ENCODE measurements at regions not wholly inside any gene's neighbourhood (a gene's known extent, or its start where the extent isn't known, plus 50 kb on each side); places are given as distances from the start of the nearest gene placed in this dataset.

GRCh38 chr15:47410247-47410646 lies 307.1 kb upstream of the SEMA6D start:
- Histone ChIP-seq H3K9me2 (ENCODE audit: insufficient read depth, low read length) (no peaks in the 10 kb centered on the region), H3K4me1 (ENCODE audit: insufficient read depth, low read length, poor library complexity, severe bottlenecking) (no peaks in the 10 kb centered on the region), H3K4me2 (ENCODE audit: low read length) (no peak overlapping the region), H3K4me3 (ENCODE audit: low read depth, low read length, poor library complexity, severe bottlenecking) (no peak overlapping the region), H3K79me2 (ENCODE audit: insufficient read depth, low read depth, low read length) (no peaks in the 10 kb centered on the region), H3K36me3 (ENCODE audit: insufficient read depth, low read length) (no peaks in the 10 kb centered on the region), H3K27ac (ENCODE audit: low read depth, low read length, poor library complexity, severe bottlenecking) (no peak overlapping the region), H4K20me1 (ENCODE audit: insufficient read depth, low read length) (no peaks in the 10 kb centered on the region), H2AFZ (ENCODE audit: low read length) (no peak overlapping the region), H3K9me3 (ENCODE audit: low read length) (no peaks in the 10 kb centered on the region)
- no TSS peak for BruUV-seq (replicated peaks)
- TF ChIP-seq CTCF (conservative IDR thresholded peaks at IDR 0.05; ENCODE audit: low read length) (no peak), EZH2phosphoT487 (IDR thresholded peaks at IDR 0.05; ENCODE audit: borderline replicate concordance, low read depth, low read length) (no peak)
- no peak for DNase-seq (ENCODE audit: low spot score)
- intact Hi-C loops (cut with micrococcal nuclease; ENCODE audit: unreplicated experiment): no loop called here
- POLR2A ChIA-PET: no interaction called here
- CTCF ChIA-PET (ENCODE audit: unreplicated experiment): no interaction called here

- Histone ChIP-seq H4K20me1 (ENCODE audit: insufficient read depth, low read length) (no peaks in the 10 kb centered on the region), H3K4me3 (ENCODE audit: low read depth, low read length, poor library complexity, severe bottlenecking) (no peak overlapping the region), H3K79me2 (ENCODE audit: insufficient read depth, low read depth, low read length) (no peaks in the 10 kb centered on the region), H3K36me3 (ENCODE audit: insufficient read depth, low read length) (no peaks in the 10 kb centered on the region), H3K27ac (ENCODE audit: low read depth, low read length, poor library complexity, severe bottlenecking) (no peak overlapping the region), H3K4me2 (ENCODE audit: low read length) (no peak overlapping the region), H3K4me1 (ENCODE audit: insufficient read depth, low read length, poor library complexity, severe bottlenecking) (no peaks in the 10 kb centered on the region), H3K9me2 (ENCODE audit: insufficient read depth, low read length) (no peaks in the 10 kb centered on the region), H3K9me3 (ENCODE audit: low read length) (no peaks in the 10 kb centered on the region), H2AFZ (ENCODE audit: low read length) (no peak overlapping the region)
- POLR2A ChIA-PET: no interaction called here
- CTCF ChIA-PET (ENCODE audit: unreplicated experiment): no interaction called here
- no peak for DNase-seq (ENCODE audit: low spot score)
- intact Hi-C loops (cut with micrococcal nuclease; ENCODE audit: unreplicated experiment): no loop called here
- TF ChIP-seq CTCF (conservative IDR thresholded peaks at IDR 0.05; ENCODE audit: low read length): no peak
- BruUV-seq (replicated peaks): no TSS peak
These were observed 305.6 kb upstream of the SEMA6D start for GRCh38 chr15:47411733-47412132.

- Histone ChIP-seq H3K4me2 (ENCODE audit: low read length) (no peak overlapping the region), H2AFZ (ENCODE audit: low read length) (no peak overlapping the region), H3K4me3 (ENCODE audit: low read depth, low read length, poor library complexity, severe bottlenecking) (no peak overlapping the region), H3K9me2 (ENCODE audit: insufficient read depth, low read length) (no peaks in the 10 kb centered on the region), H3K27ac (ENCODE audit: low read depth, low read length, poor library complexity, severe bottlenecking) (no peak overlapping the region), H3K79me2 (ENCODE audit: insufficient read depth, low read depth, low read length) (no peaks in the 10 kb centered on the region), H3K36me3 (ENCODE audit: insufficient read depth, low read length) (no peaks in the 10 kb centered on the region), H3K9me3 (ENCODE audit: low read length) (no peaks in the 10 kb centered on the region), H3K4me1 (ENCODE audit: insufficient read depth, low read length, poor library complexity, severe bottlenecking) (no peaks in the 10 kb centered on the region), H4K20me1 (ENCODE audit: insufficient read depth, low read length) (no peaks in the 10 kb centered on the region)
- ChIA-PET POLR2A (no interaction called here), CTCF (ENCODE audit: unreplicated experiment) (no interaction called here)
- DNase-seq (ENCODE audit: low spot score): no peak
- intact Hi-C loops (cut with micrococcal nuclease; ENCODE audit: unreplicated experiment): no loop called here
- no TSS peak for BruUV-seq (replicated peaks)
- TF ChIP-seq CTCF (conservative IDR thresholded peaks at IDR 0.05; ENCODE audit: low read length) (no peak), EZH2phosphoT487 (IDR thresholded peaks at IDR 0.05; ENCODE audit: borderline replicate concordance, low read depth, low read length) (no peak)
These were observed 305.2 kb upstream of the SEMA6D start for GRCh38 chr15:47412136-47412535.

All from OCI-LY7 (cell line).